Peyer's patch (tissue), 4 donors: ENCODE measurements at regions not wholly inside any gene's neighbourhood (a gene's known extent, or its start where the extent isn't known, plus 50 kb on each side); places are given as distances from the start of the nearest gene placed in this dataset.

Experiments used
- DNase-seq, 3 donors: peaks; one replicate each; pipeline ENCODE4 v3.0.0-alpha.2; 2017 to 2019
- H3K27ac ChIP-seq, 4 donors: fragments of 200-600 bp; sonication (generic); one replicate each; pipeline ENCODE4 v1.5.1; 2016 to 2019
- H3K27me3 ChIP-seq, 2 donors: fragments of 200-600 bp; sonication (generic); one replicate each; pipeline ENCODE4 v1.5.1; 2019
- H3K36me3 ChIP-seq, 3 donors: fragments of 200-600 bp; sonication (generic); one replicate each; pipeline ENCODE4 v1.5.1; 2016 to 2019
- H3K4me1 ChIP-seq, 4 donors: fragments of 200-600 bp; sonication (generic); one replicate each; pipeline ENCODE4 v1.5.1; 2016 to 2019
- H3K4me3 ChIP-seq, 4 donors: fragments of 200-600 bp; sonication (generic); 1 replicate in 3 of 4; 2 replicates in 1 of 4; pipeline ENCODE4 v1.5.1; 2016 to 2019; ENCODE audit warnings: mild to moderate bottlenecking in 1 of 4
- H3K9me3 ChIP-seq, 4 donors: fragments of 200-600 bp; sonication (generic); one replicate each; pipeline ENCODE4 v1.5.1; 2016 to 2019; ENCODE audit warnings: mild to moderate bottlenecking in 1 of 4
- POLR2A ChIP-seq, 2 donors: fragments of 450-650 bp; IDR thresholded peaks; one replicate each; pipeline ENCODE4 v1.5.1; 2017; ENCODE audit warnings: antibody characterized with exemption in 2 of 2, mild to moderate bottlenecking in 2 of 2, moderate library complexity in 2 of 2
- TF ChIP-seq, protein P1 (sequence below), 6 experiments: fragments of 450-650 bp in 4 of 6; fragments of 200-600 bp in 2 of 6; sonication (generic) in 1 of 6; IDR thresholded peaks; one replicate each; pipeline ENCODE4 v1.5.1; 2017 to 2019; ENCODE audit warnings: antibody characterized with exemption in 6 of 6, mild to moderate bottlenecking in 3 of 6, moderate library complexity in 1 of 6

DNA sequence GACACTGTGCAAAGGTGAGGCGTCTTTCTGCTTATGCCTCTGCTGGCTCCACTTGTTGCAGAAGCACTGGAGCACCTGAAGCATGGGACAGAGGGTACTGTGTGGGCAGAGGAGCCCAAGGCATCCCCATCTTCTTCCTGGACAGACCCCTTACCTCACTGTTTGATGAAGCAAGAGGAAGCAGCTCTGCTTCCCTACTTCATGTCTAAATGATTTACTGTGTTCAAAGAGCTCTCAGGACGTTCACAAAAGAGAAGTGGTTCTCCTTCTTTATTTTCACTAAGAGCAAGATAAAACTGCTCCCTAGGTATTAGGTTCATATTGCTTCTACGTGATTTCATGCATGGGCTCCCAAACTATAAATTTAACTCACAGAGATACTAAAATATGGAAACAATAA lies 1635.4 kb upstream of the SLC10A2 start:
- Histone ChIP-seq H3K27ac (no peak overlapping the region), H3K9me3 (no peaks in the 10 kb centered on the region), H3K36me3 (no peaks in the 10 kb centered on the region), H3K27me3 (no peaks in the 10 kb centered on the region), H3K4me1 (no peaks in the 10 kb centered on the region), H3K4me3 (no peak overlapping the region)
- TF ChIP-seq POLR2A (IDR thresholded peaks at IDR 0.05): no peak
- TF ChIP-seq, protein P1, sequence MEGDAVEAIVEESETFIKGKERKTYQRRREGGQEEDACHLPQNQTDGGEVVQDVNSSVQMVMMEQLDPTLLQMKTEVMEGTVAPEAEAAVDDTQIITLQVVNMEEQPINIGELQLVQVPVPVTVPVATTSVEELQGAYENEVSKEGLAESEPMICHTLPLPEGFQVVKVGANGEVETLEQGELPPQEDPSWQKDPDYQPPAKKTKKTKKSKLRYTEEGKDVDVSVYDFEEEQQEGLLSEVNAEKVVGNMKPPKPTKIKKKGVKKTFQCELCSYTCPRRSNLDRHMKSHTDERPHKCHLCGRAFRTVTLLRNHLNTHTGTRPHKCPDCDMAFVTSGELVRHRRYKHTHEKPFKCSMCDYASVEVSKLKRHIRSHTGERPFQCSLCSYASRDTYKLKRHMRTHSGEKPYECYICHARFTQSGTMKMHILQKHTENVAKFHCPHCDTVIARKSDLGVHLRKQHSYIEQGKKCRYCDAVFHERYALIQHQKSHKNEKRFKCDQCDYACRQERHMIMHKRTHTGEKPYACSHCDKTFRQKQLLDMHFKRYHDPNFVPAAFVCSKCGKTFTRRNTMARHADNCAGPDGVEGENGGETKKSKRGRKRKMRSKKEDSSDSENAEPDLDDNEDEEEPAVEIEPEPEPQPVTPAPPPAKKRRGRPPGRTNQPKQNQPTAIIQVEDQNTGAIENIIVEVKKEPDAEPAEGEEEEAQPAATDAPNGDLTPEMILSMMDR (IDR thresholded peaks at IDR 0.05): no peak
- DNase-seq: no peak

DNA sequence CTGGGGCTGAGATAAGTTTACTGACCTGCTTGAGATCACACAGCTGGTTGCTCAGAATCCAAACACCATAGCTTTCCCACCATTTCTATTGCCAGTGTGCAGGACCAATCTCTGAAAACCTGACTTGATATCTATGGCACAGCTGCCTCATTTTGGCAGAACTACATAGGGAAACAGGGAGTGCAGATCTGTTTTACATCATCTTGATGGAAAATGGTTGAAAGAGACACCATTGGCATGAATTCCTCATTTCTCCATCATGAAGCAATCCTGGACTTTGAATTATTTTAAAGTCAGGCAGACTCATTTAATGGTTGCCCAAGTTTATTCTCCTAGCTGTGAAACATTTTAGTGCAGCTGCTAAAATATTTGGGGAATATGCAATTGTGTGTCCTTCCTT lies 1628.2 kb upstream of the SLC10A2 start:
- no peak for DNase-seq

DNA sequence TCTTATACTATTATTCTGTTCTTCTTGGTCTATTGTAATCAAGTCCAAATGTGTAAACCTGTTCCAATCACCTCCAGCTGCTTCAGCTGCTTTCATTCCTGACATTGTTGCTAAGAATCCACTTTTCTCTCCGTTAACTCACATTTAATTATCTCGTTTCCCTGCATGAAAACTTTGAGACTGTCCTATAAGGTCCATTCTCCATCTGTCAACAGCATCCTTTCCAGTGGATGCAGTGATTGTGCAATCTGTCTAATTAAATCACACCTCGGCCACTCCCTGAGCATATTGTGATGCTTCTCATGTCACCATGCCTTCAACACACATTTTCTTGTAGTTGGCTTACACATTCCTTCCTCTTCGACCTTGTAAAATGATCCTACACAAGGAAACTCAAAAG lies 1626.9 kb upstream of the SLC10A2 start:
- H3K36me3 ChIP-seq: no peaks in the 10 kb centered on the region
- DNase-seq: no peak
- TF ChIP-seq, protein P1 (IDR thresholded peaks at IDR 0.05): no peak
- TF ChIP-seq POLR2A (IDR thresholded peaks at IDR 0.05): no peak
- H3K27me3 ChIP-seq: no peaks in the 10 kb centered on the region
- H3K4me1 ChIP-seq: no peaks in the 10 kb centered on the region
- H3K9me3 ChIP-seq: no peaks in the 10 kb centered on the region
- H3K27ac ChIP-seq: no peak overlapping the region
- H3K4me3 ChIP-seq: no peak overlapping the region

More for the DNA sequence above, 1628.2 kb upstream of the SLC10A2 start:
- Histone ChIP-seq H3K36me3 (no peaks in the 10 kb centered on the region), H3K4me3 (no peak overlapping the region), H3K4me1 (no peaks in the 10 kb centered on the region), H3K27me3 (no peaks in the 10 kb centered on the region), H3K27ac (no peak overlapping the region), H3K9me3 (no peaks in the 10 kb centered on the region)
- TF ChIP-seq, protein P1 (IDR thresholded peaks at IDR 0.05): no peak
- TF ChIP-seq POLR2A (IDR thresholded peaks at IDR 0.05): no peak

DNA sequence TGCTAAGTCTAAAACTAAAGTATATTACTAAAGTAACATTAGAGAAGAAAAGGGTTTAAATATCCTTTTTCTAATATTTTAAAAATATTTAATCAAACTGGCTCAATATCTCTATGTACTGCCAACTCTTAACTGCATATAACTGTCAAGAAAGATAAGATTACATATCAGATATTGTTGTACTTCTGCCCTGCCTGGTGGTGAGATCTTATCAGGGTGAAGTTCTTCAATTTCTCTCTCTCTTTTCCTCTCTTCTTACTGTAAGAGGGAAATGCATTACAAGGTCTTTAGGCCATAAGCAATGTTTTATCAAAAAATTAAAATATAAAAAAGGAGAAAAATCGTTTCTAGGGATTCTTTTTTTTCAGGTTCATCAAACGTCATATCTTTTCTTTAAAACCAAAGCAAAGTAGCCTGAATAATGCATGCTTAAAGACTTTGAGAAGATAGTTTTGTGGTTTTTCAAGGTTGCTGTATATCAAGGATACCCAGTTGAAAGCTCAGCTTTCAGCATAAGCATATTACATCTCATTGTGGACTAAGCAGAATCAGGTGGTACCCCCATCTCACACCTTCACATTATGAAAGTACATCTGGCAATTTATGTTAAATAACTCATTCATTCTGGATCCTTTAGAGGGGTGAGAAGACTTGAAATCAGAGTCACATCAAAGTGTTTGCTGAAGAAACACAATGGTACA lies 1625.7 kb upstream of the SLC10A2 start:
- Histone ChIP-seq H3K27ac (no peak overlapping the region), H3K27me3 (no peaks in the 10 kb centered on the region), H3K9me3 (no peaks in the 10 kb centered on the region), H3K4me3 (no peak overlapping the region), H3K36me3 (no peaks in the 10 kb centered on the region), H3K4me1 (no peaks in the 10 kb centered on the region)
- TF ChIP-seq, protein P1 (IDR thresholded peaks at IDR 0.05): no peak
- no peak for TF ChIP-seq POLR2A (IDR thresholded peaks at IDR 0.05)
- DNase-seq: no peak

DNA sequence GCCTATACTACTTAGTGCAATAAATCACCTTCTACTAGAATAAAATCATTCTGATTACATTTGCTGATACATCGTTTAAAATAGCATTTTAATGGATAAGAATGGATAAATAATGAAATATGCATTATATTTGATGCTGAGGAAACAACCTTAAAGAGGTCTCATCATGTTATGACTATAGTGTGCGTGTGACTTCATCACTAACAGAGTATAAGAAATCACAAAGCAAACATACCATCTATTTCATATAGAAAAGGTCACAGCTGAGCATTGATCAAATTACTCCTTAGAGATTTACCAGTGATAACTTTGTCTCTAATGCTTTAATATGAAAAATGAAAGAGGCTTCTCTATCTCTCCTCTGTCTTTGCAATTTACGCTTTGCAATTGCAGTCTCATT lies 1620.3 kb upstream of the SLC10A2 start:
- Histone ChIP-seq H3K9me3 (no peaks in the 10 kb centered on the region), H3K27ac (no peak overlapping the region), H3K4me1 (no peaks in the 10 kb centered on the region), H3K27me3 (no peaks in the 10 kb centered on the region), H3K36me3 (no peaks in the 10 kb centered on the region), H3K4me3 (no peak overlapping the region)
- no peak for TF ChIP-seq POLR2A (IDR thresholded peaks at IDR 0.05)
- TF ChIP-seq, protein P1 (IDR thresholded peaks at IDR 0.05): no peak
- DNase-seq: no peak

DNA sequence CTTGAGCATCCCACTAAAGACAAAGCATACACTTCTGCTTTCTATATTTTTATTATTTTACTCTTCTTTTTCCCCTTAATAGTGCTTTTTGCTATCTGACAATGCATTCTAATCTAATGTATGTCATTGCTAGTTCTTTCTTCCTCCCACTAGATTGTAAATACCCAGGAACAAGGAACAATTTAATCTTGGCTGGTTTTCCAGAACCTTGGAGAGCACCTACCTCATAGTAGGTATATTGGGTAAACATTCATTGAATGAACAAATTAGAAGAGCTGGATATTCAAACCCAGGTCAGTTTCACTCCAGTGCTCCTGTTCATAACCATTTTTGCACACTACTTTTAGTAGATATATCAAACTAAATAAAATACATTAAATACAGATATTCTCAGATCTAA lies 1617.6 kb upstream of the SLC10A2 start:
- no peak overlapping the region for H3K4me3 ChIP-seq
- DNase-seq: no peak
- TF ChIP-seq, protein P1 (IDR thresholded peaks at IDR 0.05): no peak
- TF ChIP-seq POLR2A (IDR thresholded peaks at IDR 0.05): no peak
- H3K27ac ChIP-seq: no peak overlapping the region
- no peaks in the 10 kb centered on the region for H3K27me3 ChIP-seq
- H3K9me3 ChIP-seq: no peaks in the 10 kb centered on the region
- no peaks in the 10 kb centered on the region for H3K36me3 ChIP-seq
- H3K4me1 ChIP-seq: no peaks in the 10 kb centered on the region
